ENCODE measurements at regions not wholly inside any gene's neighbourhood (a gene's known extent, or its start where the extent isn't known, plus 50 kb on each side); places are given as distances from the start of the nearest gene placed in this dataset.

DNA sequence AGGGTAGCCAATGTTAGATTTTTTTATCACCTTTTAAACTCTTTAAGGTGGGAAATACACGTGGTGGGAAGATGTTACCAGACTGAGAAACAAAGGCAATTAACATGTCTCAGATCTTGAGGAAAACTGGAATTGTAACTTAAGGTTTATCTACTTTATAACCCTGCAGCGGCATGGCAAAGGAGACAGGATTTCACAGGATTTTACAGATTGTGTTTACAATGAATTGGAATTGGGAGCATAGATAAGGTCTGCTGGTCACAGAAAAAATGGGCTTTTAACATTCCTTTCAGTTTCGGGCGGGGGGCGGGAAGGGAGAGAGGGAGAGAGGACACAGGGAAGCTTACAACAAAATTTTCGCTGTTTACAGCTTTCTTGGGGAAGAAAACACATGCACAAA is 467.5 kb upstream of the CT83 start:
- no peaks in the 10 kb centered on the region for H3K27me3 ChIP-seq
- H3K36me3 Mint-ChIP-seq: no peaks in the 10 kb centered on the region
- H3K9ac ChIP-seq: no peak overlapping the region
- TF ChIP-seq EZH2 (IDR thresholded peaks at IDR 0.05) (no peak), EZH2phosphoT487 (IDR thresholded peaks at IDR 0.05) (no peak)
- TF ChIP-seq, protein P1, sequence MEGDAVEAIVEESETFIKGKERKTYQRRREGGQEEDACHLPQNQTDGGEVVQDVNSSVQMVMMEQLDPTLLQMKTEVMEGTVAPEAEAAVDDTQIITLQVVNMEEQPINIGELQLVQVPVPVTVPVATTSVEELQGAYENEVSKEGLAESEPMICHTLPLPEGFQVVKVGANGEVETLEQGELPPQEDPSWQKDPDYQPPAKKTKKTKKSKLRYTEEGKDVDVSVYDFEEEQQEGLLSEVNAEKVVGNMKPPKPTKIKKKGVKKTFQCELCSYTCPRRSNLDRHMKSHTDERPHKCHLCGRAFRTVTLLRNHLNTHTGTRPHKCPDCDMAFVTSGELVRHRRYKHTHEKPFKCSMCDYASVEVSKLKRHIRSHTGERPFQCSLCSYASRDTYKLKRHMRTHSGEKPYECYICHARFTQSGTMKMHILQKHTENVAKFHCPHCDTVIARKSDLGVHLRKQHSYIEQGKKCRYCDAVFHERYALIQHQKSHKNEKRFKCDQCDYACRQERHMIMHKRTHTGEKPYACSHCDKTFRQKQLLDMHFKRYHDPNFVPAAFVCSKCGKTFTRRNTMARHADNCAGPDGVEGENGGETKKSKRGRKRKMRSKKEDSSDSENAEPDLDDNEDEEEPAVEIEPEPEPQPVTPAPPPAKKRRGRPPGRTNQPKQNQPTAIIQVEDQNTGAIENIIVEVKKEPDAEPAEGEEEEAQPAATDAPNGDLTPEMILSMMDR (IDR thresholded peaks at IDR 0.05): no peak
- H3K79me2 ChIP-seq (ENCODE audit: low read depth): no peaks in the 10 kb centered on the region
- H2AFZ ChIP-seq (replicated peaks): peak overlapping the region; percentile 52
- no peak overlapping the region for H3K4me2 ChIP-seq
- no peaks in the 10 kb centered on the region for H3F3A ChIP-seq (ENCODE audit: low read depth)
- H3K27ac ChIP-seq: no peak overlapping the region
- H3K4me3 Mint-ChIP-seq: no peak overlapping the region
- peaks cover 3% of the 10 kb centered on the region for H3K9me3 ChIP-seq (ENCODE audit: low read depth)
- no peak for DNase-seq (ENCODE audit: low spot score)
- no peaks in the 10 kb centered on the region for H3K36me3 ChIP-seq
- H3K4me1 ChIP-seq: no peaks in the 10 kb centered on the region
- H3K27me3 Mint-ChIP-seq (ENCODE audit: insufficient read depth, low read depth): no peaks in the 10 kb centered on the region
- H3K4me3 ChIP-seq: no peak overlapping the region
- H3K4me1 Mint-ChIP-seq: peaks cover 5% of the 10 kb centered on the region
- H3K27ac Mint-ChIP-seq: no peak overlapping the region
- H4K20me1 ChIP-seq (ENCODE audit: low read depth): no peaks in the 10 kb centered on the region
- H3K9me3 Mint-ChIP-seq: peaks cover 3% of the 10 kb centered on the region

DNA sequence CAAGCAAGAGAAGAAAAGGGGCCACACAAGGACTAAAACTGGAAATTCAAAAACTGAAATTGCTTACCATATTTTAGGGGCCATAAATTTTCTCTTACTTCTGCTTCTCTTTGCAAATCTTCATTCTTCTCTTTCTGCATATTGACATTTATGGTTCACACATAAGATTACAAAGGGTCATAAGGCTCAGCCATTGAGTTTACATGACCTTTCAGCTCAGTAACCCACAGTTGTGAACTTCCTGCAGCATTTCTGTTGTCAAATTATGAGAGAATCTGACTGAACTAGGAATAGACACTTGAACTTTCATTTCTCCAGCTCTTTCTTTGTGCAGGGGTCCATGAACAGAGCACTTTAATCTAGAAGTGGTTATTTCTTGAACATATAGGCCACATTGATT is 434.8 kb upstream of the CT83 start:
- Mint-ChIP-seq H3K27ac (no peak overlapping the region), H3K36me3 (no peaks in the 10 kb centered on the region)

DNA sequence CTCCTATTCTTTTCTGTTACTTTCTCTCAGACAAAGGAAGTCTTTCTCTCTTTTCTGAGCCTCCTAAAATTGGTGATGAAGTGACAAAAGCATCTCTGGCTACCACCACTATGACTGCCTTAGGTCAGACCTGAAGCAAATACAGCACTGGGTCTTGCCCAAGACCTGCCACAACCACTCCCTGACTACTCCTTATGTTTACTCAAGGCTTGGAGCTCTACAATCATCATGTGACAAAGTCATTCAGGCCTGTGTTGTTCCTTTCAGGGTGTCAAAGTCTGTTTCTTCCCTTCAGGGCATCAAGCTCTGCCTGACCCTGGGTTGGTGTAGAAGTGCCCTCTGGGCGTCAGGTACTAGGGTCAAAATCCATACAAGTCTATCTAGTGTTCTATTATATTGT is 419.2 kb upstream of the CT83 start:
- H3K9ac ChIP-seq: no peak overlapping the region
- H3K79me2 ChIP-seq (ENCODE audit: low read depth): no peaks in the 10 kb centered on the region
- H3K9me3 Mint-ChIP-seq: no peaks in the 10 kb centered on the region
- H3K27me3 Mint-ChIP-seq (ENCODE audit: insufficient read depth, low read depth): no peaks in the 10 kb centered on the region
- H3F3A ChIP-seq (ENCODE audit: low read depth): no peaks in the 10 kb centered on the region
- no peaks in the 10 kb centered on the region for H3K36me3 ChIP-seq
- no peaks in the 10 kb centered on the region for H4K20me1 ChIP-seq (ENCODE audit: low read depth)
- H3K27ac ChIP-seq: no peak overlapping the region
- no peaks in the 10 kb centered on the region for H3K4me1 ChIP-seq
- no peak overlapping the region for H3K4me3 ChIP-seq
- H3K27ac Mint-ChIP-seq: no peak overlapping the region
- H3K4me1 Mint-ChIP-seq: no peaks in the 10 kb centered on the region
- no peaks in the 10 kb centered on the region for H3K36me3 Mint-ChIP-seq
- peaks cover 4% of the 10 kb centered on the region for H3K9me3 ChIP-seq (ENCODE audit: low read depth)
- no peaks in the 10 kb centered on the region for H3K27me3 ChIP-seq
- H2AFZ ChIP-seq (replicated peaks): no peak overlapping the region
- no peak for DNase-seq (ENCODE audit: low spot score)
- TF ChIP-seq EZH2phosphoT487 (IDR thresholded peaks at IDR 0.05) (no peak), EZH2 (IDR thresholded peaks at IDR 0.05) (no peak)
- TF ChIP-seq, protein P1 (IDR thresholded peaks at IDR 0.05): no peak
- no peak overlapping the region for H3K4me2 ChIP-seq
- H3K4me3 Mint-ChIP-seq: no peak overlapping the region

More for the DNA sequence above, 434.8 kb upstream of the CT83 start:
- DNase-seq (ENCODE audit: low spot score): no peak
- Histone ChIP-seq H2AFZ (replicated peaks) (no peak overlapping the region), H3K4me3 (no peak overlapping the region), H3K4me2 (no peak overlapping the region), H3K27me3 (no peaks in the 10 kb centered on the region), H3K36me3 (no peaks in the 10 kb centered on the region), H3K27ac (no peak overlapping the region), H3K79me2 (ENCODE audit: low read depth) (no peaks in the 10 kb centered on the region), H3K9ac (no peak overlapping the region), H3K4me1 (no peaks in the 10 kb centered on the region), H4K20me1 (ENCODE audit: low read depth) (no peaks in the 10 kb centered on the region), H3K9me3 (ENCODE audit: low read depth) (peaks cover 11% of the 10 kb centered on the region), H3F3A (ENCODE audit: low read depth) (no peaks in the 10 kb centered on the region)
- TF ChIP-seq, protein P1 (IDR thresholded peaks at IDR 0.05): no peak
- no peak for TF ChIP-seq EZH2phosphoT487 (IDR thresholded peaks at IDR 0.05)
- no peak for TF ChIP-seq EZH2 (IDR thresholded peaks at IDR 0.05)
- H3K27me3 Mint-ChIP-seq (ENCODE audit: insufficient read depth, low read depth): no peaks in the 10 kb centered on the region
- no peak overlapping the region for H3K4me3 Mint-ChIP-seq
- H3K9me3 Mint-ChIP-seq: peaks cover 3% of the 10 kb centered on the region
- peaks cover 3% of the 10 kb centered on the region for H3K4me1 Mint-ChIP-seq

Measured in neural progenitor cell (in vitro differentiated cells).